Keratinocyte (primary cell): ENCODE measurements at regions not wholly inside any gene's neighbourhood (a gene's known extent, or its start where the extent isn't known, plus 50 kb on each side); places are given as distances from the start of the nearest gene placed in this dataset.

Experiments
- EZH2 ChIP-seq: IDR thresholded peaks from one replicate; pipeline ENCODE4 v1.6.1; 2012; ENCODE audit warnings: inconsistent platforms, mild to moderate bottlenecking, low read length, moderate library complexity
- TF ChIP-seq, protein P1 (sequence below), 3 experiments: IDR thresholded peaks in 1 of 3; conservative IDR thresholded peaks in 1 of 3; optimal IDR thresholded peaks in 1 of 3; 2 replicates in 2 of 3; 3 replicates in 1 of 3; pipeline versions ENCODE3 to v1.5.1; 2011; ENCODE audit warnings: low read length in 3 of 3, mild to moderate bottlenecking in 3 of 3, moderate library complexity in 2 of 3, control low read depth in 1 of 3, inconsistent platforms in 1 of 3; ENCODE audit not compliant: insufficient read depth in 2 of 3; ENCODE audit errors: extremely low read depth in 1 of 3

DNA sequence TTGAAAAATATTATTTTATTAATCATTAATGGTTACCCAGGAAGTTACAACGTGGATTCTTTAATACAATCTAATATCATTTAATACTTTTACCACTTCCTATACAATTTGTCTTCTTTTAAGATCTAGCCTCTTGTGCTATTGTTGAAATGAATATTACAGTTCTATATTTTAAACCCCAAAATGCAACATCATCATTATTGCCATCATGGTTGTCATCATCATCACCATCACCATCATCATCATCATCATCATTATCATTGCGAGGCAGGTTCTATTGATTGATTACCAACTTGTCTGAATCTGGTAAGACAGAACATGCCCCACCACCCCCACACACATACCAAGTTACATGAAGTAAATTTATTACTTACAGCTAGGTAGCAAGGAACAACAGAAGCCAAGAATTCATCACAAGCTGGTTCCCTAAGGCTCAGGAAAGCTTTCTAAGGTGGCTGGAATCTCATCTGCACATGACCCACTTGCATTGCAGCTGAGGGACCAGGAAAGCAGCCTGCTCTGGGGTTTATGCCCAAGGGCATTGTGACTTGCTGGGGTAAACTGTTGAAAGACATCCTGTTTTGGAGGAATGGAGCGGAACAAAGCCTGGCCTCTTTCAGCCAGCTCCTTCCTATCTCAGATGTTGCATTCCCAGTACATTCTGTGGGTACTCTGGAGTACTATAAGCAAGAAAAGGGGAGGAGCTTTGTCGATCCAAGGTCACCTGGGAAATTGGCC lies 418.1 kb downstream of the PRR16 start:
- TF ChIP-seq EZH2, result no peak
- TF ChIP-seq, protein P1, sequence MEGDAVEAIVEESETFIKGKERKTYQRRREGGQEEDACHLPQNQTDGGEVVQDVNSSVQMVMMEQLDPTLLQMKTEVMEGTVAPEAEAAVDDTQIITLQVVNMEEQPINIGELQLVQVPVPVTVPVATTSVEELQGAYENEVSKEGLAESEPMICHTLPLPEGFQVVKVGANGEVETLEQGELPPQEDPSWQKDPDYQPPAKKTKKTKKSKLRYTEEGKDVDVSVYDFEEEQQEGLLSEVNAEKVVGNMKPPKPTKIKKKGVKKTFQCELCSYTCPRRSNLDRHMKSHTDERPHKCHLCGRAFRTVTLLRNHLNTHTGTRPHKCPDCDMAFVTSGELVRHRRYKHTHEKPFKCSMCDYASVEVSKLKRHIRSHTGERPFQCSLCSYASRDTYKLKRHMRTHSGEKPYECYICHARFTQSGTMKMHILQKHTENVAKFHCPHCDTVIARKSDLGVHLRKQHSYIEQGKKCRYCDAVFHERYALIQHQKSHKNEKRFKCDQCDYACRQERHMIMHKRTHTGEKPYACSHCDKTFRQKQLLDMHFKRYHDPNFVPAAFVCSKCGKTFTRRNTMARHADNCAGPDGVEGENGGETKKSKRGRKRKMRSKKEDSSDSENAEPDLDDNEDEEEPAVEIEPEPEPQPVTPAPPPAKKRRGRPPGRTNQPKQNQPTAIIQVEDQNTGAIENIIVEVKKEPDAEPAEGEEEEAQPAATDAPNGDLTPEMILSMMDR (optimal IDR thresholded peaks at IDR 0.05 in 1 of 3, IDR thresholded peaks at IDR 0.05 in 1 of 3, conservative IDR thresholded peaks at IDR 0.05 in 1 of 3; ENCODE audit: extremely low read depth in 1 of 3, insufficient read depth in 2 of 3, low read length in 3 of 3), result no peak
